Naive thymus-derived CD4-positive, alpha-beta T cell (primary cell): ENCODE measurements at regions not wholly inside any gene's neighbourhood (a gene's known extent, or its start where the extent isn't known, plus 50 kb on each side); places are given as distances from the start of the nearest gene placed in this dataset.

Experiments
- ATAC-seq: fragments of 150-1000 bp; cut with Tn5 transposase; 2 replicates; pipeline ENCODE4 v1.10.0; 2021; ENCODE audit warnings: mild to moderate bottlenecking, moderate library complexity
- CTCF ChIA-PET: fragments of 350-600 bp; sonication (Branson Sonifier 250); formaldehyde crosslinking; loops from one replicate; lab custom pipeline; 2021; ENCODE audit warnings: antibody characterized with exemption; lab: Charles Lee
- POLR2A ChIA-PET: fragments of 350-600 bp; sonication (Branson Sonifier 250); formaldehyde crosslinking; loops from one replicate; lab custom pipeline; 2021; ENCODE audit warnings: antibody characterized with exemption, inconsistent platforms; lab: Charles Lee
- DNase-seq, 9 donors: peaks; one replicate each; pipeline versions ENCODE4 v3.0.0 to v3.0.0-alpha.2; 2020 to 2022; ENCODE audit warnings: mixed read lengths in 1 of 9
- H3K27ac ChIP-seq: one replicate; pipeline ENCODE4 v1.7.0; 2013; ENCODE audit warnings: mild to moderate bottlenecking, low read depth, low read length, moderate library complexity
- H3K27me3 ChIP-seq, 2 donors: one replicate each; pipeline ENCODE4 v1.7.0; 2013; ENCODE audit warnings: low read length in 2 of 2, mild to moderate bottlenecking in 2 of 2, moderate library complexity in 2 of 2; ENCODE audit not compliant: control insufficient read depth in 2 of 2, insufficient read depth in 2 of 2
- H3K36me3 ChIP-seq, 3 experiments: 1 replicate in 2 of 3; 2 replicates in 1 of 3; pipeline ENCODE4 v1.7.0; 2013; ENCODE audit warnings: low read length in 3 of 3, mild to moderate bottlenecking in 3 of 3, moderate library complexity in 1 of 3; ENCODE audit not compliant: insufficient read depth in 3 of 3, control insufficient read depth in 2 of 3
- H3K4me1 ChIP-seq, 2 donors: one replicate each; pipeline ENCODE4 v1.7.0; 2013; ENCODE audit warnings: low read length in 2 of 2, mild to moderate bottlenecking in 2 of 2, moderate library complexity in 1 of 2; ENCODE audit not compliant: control insufficient read depth in 2 of 2, insufficient read depth in 2 of 2
- H3K4me3 ChIP-seq: 2 replicates; pipeline ENCODE4 v1.7.0; 2013; ENCODE audit warnings: mild to moderate bottlenecking, low read length
- H3K9me3 ChIP-seq, 3 experiments: 1 replicate in 2 of 3; 2 replicates in 1 of 3; pipeline ENCODE4 v1.7.0; 2013; ENCODE audit warnings: low read length in 3 of 3; ENCODE audit not compliant: control insufficient read depth in 2 of 3
- H3K27ac Mint-ChIP-seq, 9 donors: one replicate each; pipeline ENCODE4 v1.8.0; 2020 to 2022; ENCODE audit warnings: mixed read lengths in 9 of 9, mild to moderate bottlenecking in 8 of 9, moderate library complexity in 5 of 9, inconsistent platforms in 2 of 9
- H3K27me3 Mint-ChIP-seq, 5 donors: one replicate each; pipeline ENCODE4 v1.8.0; 2021 to 2022; ENCODE audit warnings: mixed read lengths in 5 of 5, mild to moderate bottlenecking in 1 of 5
- H3K36me3 Mint-ChIP-seq, 5 donors: one replicate each; pipeline ENCODE4 v1.8.0; 2020 to 2022; ENCODE audit warnings: mixed read lengths in 5 of 5, mild to moderate bottlenecking in 3 of 5, inconsistent platforms in 1 of 5
- H3K4me1 Mint-ChIP-seq, 7 donors: one replicate each; pipeline ENCODE4 v1.8.0; 2020 to 2022; ENCODE audit warnings: mixed read lengths in 7 of 7, mild to moderate bottlenecking in 3 of 7, inconsistent platforms in 1 of 7
- H3K4me3 Mint-ChIP-seq, 10 donors: one replicate each; pipeline ENCODE4 v1.8.0; 2020 to 2022; ENCODE audit warnings: mild to moderate bottlenecking in 10 of 10, mixed read lengths in 10 of 10, moderate library complexity in 6 of 10, inconsistent platforms in 2 of 10
- H3K9me3 Mint-ChIP-seq, 11 donors: one replicate each; pipeline ENCODE4 v1.8.0; 2020 to 2022; ENCODE audit warnings: mixed read lengths in 11 of 11, mild to moderate bottlenecking in 4 of 11, inconsistent platforms in 1 of 11, moderate library complexity in 1 of 11
- intact Hi-C, 2 donors: fragments of 100-400 bp; cut with micrococcal nuclease; formaldehyde crosslinking; loops; one replicate each; pipeline ENCODE4 v1.15.1; 2023

- Histone ChIP-seq H3K36me3 (no peaks in the 10 kb centered on the region), H3K4me3 (no peak overlapping the region), H3K4me1 (no peaks in the 10 kb centered on the region), H3K9me3 (peaks cover 0 to 5% (median 0%) of the 10 kb centered on the region in 3 experiments), H3K27me3 (no peaks in the 10 kb centered on the region), H3K27ac (no peak overlapping the region)
- DNase-seq (no peak), ATAC-seq (no peak)
- peaks cover 0 to 10% (median 7%) of the 10 kb centered on the region in 11 donors for H3K9me3 Mint-ChIP-seq
- POLR2A ChIA-PET: no interaction called here
- no peak overlapping the region for H3K4me3 Mint-ChIP-seq
- no peak overlapping the region for H3K27ac Mint-ChIP-seq
- CTCF ChIA-PET: no interaction called here
- intact Hi-C loops: no loop called here
- H3K4me1 Mint-ChIP-seq: no peaks in the 10 kb centered on the region
- H3K27me3 Mint-ChIP-seq: no peaks in the 10 kb centered on the region
- no peaks in the 10 kb centered on the region for H3K36me3 Mint-ChIP-seq
Observed at GRCh38 chr6:92473056-92473455, 946.3 kb downstream of the EPHA7 start.

GRCh38 chr6:92469186-92469828, 950.1 kb downstream of the EPHA7 start:
- intact Hi-C loops: no loop called here
- H3K9me3 ChIP-seq: peaks cover 0 to 5% (median 0%) of the 10 kb centered on the region in 3 experiments
- no peaks in the 10 kb centered on the region for H3K36me3 ChIP-seq
- no peaks in the 10 kb centered on the region for H3K4me1 Mint-ChIP-seq
- H3K4me3 Mint-ChIP-seq: no peak overlapping the region
- H3K9me3 Mint-ChIP-seq: peaks cover 3 to 24% (median 14%) of the 10 kb centered on the region in 11 donors
- DNase-seq (no peak), ATAC-seq (no peak)
- POLR2A ChIA-PET: no interaction called here
- H3K27ac Mint-ChIP-seq: no peak overlapping the region
- no peak overlapping the region for H3K4me3 ChIP-seq
- CTCF ChIA-PET: no interaction called here
- H3K27me3 ChIP-seq: no peaks in the 10 kb centered on the region
- H3K27ac ChIP-seq: no peak overlapping the region
- no peaks in the 10 kb centered on the region for H3K4me1 ChIP-seq
- no peaks in the 10 kb centered on the region for H3K27me3 Mint-ChIP-seq
- H3K36me3 Mint-ChIP-seq: no peaks in the 10 kb centered on the region

- Mint-ChIP-seq H3K27ac (no peak overlapping the region), H3K4me1 (no peaks in the 10 kb centered on the region), H3K36me3 (no peaks in the 10 kb centered on the region), H3K9me3 (peaks cover 4 to 26% (median 13%) of the 10 kb centered on the region in 11 donors), H3K27me3 (no peaks in the 10 kb centered on the region), H3K4me3 (no peak overlapping the region)
- intact Hi-C loops: no loop called here
- Histone ChIP-seq H3K9me3 (peaks cover 0 to 5% (median 0%) of the 10 kb centered on the region in 3 experiments), H3K27ac (no peak overlapping the region), H3K4me3 (no peak overlapping the region), H3K4me1 (no peaks in the 10 kb centered on the region), H3K36me3 (no peaks in the 10 kb centered on the region), H3K27me3 (no peaks in the 10 kb centered on the region)
- ChIA-PET POLR2A (no interaction called here), CTCF (no interaction called here)
- DNase-seq (no peak), ATAC-seq (no peak)
Observed at GRCh38 chr6:92468066-92468465, 951.3 kb downstream of the EPHA7 start.

- ChIA-PET POLR2A (no interaction called here), CTCF (no interaction called here)
- intact Hi-C loops: no loop called here
- H3K9me3 ChIP-seq: no peaks in the 10 kb centered on the region
- H3K4me3 Mint-ChIP-seq: no peak overlapping the region
- no peaks in the 10 kb centered on the region for H3K27me3 Mint-ChIP-seq
- no peak overlapping the region for H3K27ac Mint-ChIP-seq
- no peak for DNase-seq
- no peak for ATAC-seq
- H3K36me3 Mint-ChIP-seq: no peaks in the 10 kb centered on the region
- peaks cover 0 to 14% (median 7%) of the 10 kb centered on the region in 11 donors for H3K9me3 Mint-ChIP-seq
- no peaks in the 10 kb centered on the region for H3K27me3 ChIP-seq
- H3K27ac ChIP-seq: no peak overlapping the region
- no peaks in the 10 kb centered on the region for H3K4me1 ChIP-seq
- no peaks in the 10 kb centered on the region for H3K4me1 Mint-ChIP-seq
- H3K36me3 ChIP-seq: no peaks in the 10 kb centered on the region
- no peak overlapping the region for H3K4me3 ChIP-seq
Observed at GRCh38 chr6:92460133-92460532, 959.2 kb downstream of the EPHA7 start.

GRCh38 chr6:92459606-92460005, 959.8 kb downstream of the EPHA7 start:
- Histone ChIP-seq H3K4me3 (no peak overlapping the region), H3K27me3 (no peaks in the 10 kb centered on the region), H3K4me1 (no peaks in the 10 kb centered on the region), H3K36me3 (no peaks in the 10 kb centered on the region), H3K27ac (no peak overlapping the region), H3K9me3 (no peaks in the 10 kb centered on the region)
- Mint-ChIP-seq H3K9me3 (peaks cover 0 to 12% (median 4%) of the 10 kb centered on the region in 11 donors), H3K4me1 (no peaks in the 10 kb centered on the region), H3K27ac (no peak overlapping the region), H3K36me3 (no peaks in the 10 kb centered on the region), H3K27me3 (no peaks in the 10 kb centered on the region), H3K4me3 (no peak overlapping the region)
- intact Hi-C loops: no loop called here
- DNase-seq (no peak), ATAC-seq (no peak)
- CTCF ChIA-PET: no interaction called here
- POLR2A ChIA-PET: no interaction called here

- Mint-ChIP-seq H3K27me3 (no peaks in the 10 kb centered on the region), H3K9me3 (peaks cover 0 to 25% (median 9%) of the 10 kb centered on the region in 11 donors), H3K36me3 (peaks cover 0 to 3% (median 0%) of the 10 kb centered on the region in 5 donors), H3K4me3 (no peak overlapping the region), H3K27ac (no peak overlapping the region), H3K4me1 (no peaks in the 10 kb centered on the region)
- Histone ChIP-seq H3K27me3 (no peaks in the 10 kb centered on the region), H3K36me3 (no peaks in the 10 kb centered on the region), H3K9me3 (no peaks in the 10 kb centered on the region), H3K4me3 (no peak overlapping the region), H3K27ac (no peak overlapping the region), H3K4me1 (no peaks in the 10 kb centered on the region)
- no peak for DNase-seq
- CTCF ChIA-PET: no interaction called here
- POLR2A ChIA-PET: interaction anchor here (0.7 kb wide), 1 partner anchor 11 kb away, joined by 3 read pairs; no protein-coding TSS in a partner anchor
- no peak for ATAC-seq
- intact Hi-C loops: no loop called here
Observed at GRCh38 chr6:92446052-92446451, 973.3 kb downstream of the EPHA7 start.

- Histone ChIP-seq H3K36me3 (no peaks in the 10 kb centered on the region), H3K27ac (no peak overlapping the region), H3K9me3 (no peaks in the 10 kb centered on the region), H3K4me1 (no peaks in the 10 kb centered on the region), H3K4me3 (no peak overlapping the region), H3K27me3 (no peaks in the 10 kb centered on the region)
- intact Hi-C loops: no loop called here
- no peak overlapping the region for H3K4me3 Mint-ChIP-seq
- no peak for DNase-seq
- ChIA-PET POLR2A (no interaction called here), CTCF (no interaction called here)
- H3K4me1 Mint-ChIP-seq: no peaks in the 10 kb centered on the region
- H3K27me3 Mint-ChIP-seq: no peaks in the 10 kb centered on the region
- H3K27ac Mint-ChIP-seq: no peak overlapping the region
- no peaks in the 10 kb centered on the region for H3K36me3 Mint-ChIP-seq
- no peak for ATAC-seq
- peaks cover 0 to 12% (median 1%) of the 10 kb centered on the region in 11 donors for H3K9me3 Mint-ChIP-seq
Observed at GRCh38 chr6:92433911-92434310, 985.4 kb downstream of the EPHA7 start.
